Medulla oblongata (tissue), 1 donor: ENCODE measurements at regions not wholly inside any gene's neighbourhood (a gene's known extent, or its start where the extent isn't known, plus 50 kb on each side); places are given as distances from the start of the nearest gene placed in this dataset.
"Not testable (repeated sequence)": the region's sequence is repeated elsewhere in the genome, so short reads cannot be mapped to it uniquely, and the experiment has no call there.

ENCODE experiments used
- DNase-seq: peaks from one replicate; pipeline ENCODE4 v3.0.0-alpha.2; 2015; ENCODE audit errors: extremely low spot score

DNA sequence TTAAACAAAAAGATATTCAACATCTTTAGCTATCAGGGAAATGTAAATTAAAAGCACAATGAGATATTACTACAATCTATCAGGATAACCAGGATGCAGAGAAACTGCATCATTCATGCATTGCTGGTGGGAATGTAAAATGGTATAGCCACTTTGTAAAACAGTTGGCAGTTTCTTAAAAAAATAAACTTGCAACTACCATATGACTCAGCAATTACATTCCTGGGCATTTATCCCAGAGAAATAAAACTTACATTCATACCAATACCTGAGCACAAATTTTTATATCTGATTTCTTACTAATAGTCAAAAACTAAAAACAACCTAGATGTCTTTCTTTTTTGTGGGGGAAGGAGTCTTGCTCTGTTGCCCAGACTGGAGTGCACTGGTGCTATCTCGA is 190.3 kb upstream of the TAB2 start:
- DNase-seq: no peak

DNA sequence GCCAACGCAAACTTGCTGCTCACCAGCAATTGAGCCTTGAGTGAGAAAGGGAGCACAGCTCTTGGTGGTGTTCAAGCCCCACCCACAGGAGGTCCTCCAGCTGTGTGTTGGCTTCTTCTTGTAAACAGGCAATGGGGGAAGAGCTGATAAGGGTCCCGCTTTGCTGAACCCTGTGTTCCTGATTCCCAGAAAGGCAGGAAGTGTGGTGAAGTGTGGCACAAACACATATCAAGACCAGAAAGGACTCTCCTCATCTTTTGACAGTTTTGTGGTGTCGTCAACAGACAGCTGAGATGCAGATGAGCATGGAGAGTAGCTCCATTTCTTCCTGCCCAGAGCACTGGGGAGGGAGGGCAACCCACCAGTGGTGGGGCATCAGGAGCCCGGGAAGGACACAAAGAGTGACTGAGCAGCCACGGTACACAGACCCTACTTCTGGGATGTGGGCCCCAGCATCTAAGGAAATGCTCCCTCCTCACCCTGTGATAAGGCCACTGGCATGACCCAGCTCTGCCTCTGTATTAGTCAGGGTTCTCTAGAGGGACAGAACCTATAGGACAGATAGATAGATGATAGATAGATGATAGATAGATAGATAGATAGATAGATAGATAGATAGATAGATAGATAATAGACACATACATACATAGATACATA is 188.9 kb upstream of the TAB2 start:
- DNase-seq: no peak

DNA sequence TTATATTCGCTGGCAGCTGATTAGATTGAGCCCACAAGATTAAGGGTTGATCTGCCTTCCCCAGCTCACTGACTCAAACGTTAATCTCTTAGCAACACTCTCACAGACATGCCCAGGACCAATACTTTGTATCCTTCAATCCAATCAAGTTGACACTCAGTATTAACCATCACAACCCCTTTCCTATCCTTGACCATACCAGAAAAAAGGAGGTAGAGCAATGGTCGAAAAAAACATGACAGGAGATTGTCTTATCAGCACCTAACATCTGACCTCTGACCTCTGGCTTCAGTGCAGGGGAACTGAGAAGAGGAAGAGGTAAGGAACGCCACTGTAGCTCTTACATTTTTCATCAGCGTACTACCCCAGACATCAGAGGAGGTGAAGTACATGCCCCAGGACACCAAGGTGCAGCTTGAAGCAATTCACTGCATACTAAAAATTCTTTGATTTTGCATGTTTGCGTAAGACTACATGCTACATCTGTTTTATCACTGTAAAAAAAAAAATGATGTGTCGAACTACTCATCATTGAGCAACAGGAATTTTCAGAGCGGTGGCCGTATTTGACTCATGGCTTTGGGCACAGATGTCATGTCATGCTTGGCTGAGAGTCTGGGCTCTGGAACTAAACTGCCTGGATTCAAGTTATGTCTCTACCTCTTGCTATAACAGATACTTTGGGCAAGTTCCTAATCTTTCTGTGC is 188.0 kb upstream of the TAB2 start:
- DNase-seq: no peak

DNA sequence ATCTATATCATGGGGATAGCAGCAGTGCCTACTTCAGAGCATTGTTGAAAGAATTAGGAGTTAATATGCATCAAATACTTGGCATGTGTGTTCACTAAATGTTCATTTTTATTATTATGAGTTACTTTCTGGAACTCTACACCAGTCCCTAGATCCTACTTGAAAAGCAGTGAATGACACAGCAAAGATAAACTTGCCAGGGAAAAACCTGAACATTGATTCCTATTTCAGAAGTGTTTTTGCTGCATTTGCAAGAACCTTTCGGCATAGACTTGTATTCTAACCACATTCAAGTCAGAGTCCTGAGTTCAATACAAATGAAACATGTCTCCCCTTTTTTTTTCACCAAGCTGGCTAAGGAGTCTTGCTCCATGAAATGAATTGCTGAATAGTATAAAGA is 187.4 kb upstream of the TAB2 start:
- no peak for DNase-seq

DNA sequence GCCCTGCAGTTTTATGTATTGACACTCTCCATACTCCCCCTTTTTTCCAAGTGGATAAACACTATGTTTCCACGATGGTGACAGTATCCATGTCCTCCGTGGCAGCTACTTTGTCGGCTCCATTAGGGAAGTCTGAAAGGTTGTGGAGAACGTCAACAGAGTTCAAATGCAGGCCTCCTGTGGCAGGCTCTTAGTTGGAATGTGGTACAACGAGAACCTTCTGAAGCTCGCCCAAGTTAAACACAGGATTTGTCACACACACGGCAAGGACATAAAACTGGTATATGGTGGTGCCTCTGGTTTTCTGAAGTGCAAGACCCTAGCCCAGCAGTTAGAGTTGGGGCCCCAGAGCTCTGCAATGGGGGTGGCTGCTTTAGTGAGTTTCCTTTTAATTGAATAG is 187.0 kb upstream of the TAB2 start:
- DNase-seq: no peak

DNA sequence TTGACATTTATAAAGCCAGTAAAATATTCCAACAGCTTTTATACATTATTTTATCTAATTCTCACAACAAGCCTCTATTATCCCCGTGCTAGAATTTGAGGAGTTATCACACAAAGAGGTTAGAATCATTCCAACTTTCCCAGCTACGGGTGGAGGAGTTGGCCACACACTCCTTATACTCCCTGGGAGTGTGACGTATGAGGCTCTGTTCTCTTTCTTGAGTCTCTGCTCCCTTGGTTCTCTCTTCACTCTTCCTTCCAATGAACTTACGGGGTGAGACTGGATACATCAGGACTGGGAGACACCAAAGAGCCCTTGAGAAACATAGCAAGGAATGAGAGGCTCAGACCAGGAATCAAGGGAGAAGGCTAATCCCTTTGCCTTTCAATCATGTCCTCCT is 185.6 kb upstream of the TAB2 start:
- no peak for DNase-seq

DNA sequence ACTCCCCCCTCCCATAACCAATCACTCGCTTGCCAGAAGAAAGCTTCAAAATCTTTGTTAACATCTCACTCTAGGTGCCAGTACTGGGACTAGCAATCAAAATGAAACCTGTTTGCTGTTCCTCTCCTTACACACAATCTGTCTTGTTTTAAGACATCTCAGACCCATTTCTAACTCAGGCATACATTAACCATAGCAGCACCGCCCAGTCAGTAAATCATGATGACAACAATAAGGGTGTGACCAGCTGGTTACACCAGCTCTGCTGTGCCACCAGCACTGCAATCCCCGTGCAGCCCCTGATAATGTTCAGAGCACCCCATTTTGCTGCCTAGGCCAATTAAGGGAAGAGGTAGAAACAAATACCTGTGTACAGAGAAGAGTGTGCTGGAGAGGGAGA is 185.2 kb upstream of the TAB2 start:
- DNase-seq: no peak

DNA sequence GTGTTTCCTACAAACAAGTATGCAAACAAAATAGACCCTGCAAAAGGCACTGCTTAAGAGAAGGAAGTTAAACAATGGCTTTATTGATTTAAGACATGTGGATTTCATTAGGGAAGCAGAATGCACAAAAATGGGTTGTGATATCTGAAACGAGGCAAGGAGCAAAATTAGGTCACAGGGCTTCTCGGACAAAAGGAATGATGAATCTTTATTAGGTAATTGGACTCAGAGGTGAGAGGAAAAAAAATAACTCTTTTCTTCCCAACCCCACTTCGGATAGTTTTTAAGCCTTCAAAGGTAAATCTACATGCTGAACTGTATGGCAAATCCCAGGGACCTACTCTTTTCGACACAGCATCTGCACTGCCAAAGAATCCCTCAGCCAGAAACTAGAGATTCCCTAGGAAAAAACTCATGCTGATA is 183.0 kb upstream of the TAB2 start:
- no peak for DNase-seq

DNA sequence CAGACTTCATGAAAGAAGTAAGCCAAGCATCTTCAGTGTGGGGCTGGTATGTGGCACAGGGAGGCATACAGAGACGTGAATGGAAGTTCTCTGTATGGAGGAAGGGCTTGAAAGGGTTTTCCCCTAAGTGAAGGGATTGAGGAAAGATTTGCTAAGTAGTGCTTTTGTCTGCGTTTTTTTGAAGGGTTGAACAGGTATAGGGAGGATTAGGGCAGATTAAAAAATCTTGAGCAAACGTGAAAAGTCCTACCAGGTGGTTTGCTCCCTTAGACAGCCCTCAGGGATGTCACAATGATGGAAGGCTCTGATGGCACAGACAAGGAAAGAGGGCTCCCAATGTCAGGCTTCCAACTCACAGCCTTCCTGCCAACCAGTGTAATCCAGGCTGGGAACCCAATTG is 181.7 kb upstream of the TAB2 start:
- DNase-seq: no peak

DNA sequence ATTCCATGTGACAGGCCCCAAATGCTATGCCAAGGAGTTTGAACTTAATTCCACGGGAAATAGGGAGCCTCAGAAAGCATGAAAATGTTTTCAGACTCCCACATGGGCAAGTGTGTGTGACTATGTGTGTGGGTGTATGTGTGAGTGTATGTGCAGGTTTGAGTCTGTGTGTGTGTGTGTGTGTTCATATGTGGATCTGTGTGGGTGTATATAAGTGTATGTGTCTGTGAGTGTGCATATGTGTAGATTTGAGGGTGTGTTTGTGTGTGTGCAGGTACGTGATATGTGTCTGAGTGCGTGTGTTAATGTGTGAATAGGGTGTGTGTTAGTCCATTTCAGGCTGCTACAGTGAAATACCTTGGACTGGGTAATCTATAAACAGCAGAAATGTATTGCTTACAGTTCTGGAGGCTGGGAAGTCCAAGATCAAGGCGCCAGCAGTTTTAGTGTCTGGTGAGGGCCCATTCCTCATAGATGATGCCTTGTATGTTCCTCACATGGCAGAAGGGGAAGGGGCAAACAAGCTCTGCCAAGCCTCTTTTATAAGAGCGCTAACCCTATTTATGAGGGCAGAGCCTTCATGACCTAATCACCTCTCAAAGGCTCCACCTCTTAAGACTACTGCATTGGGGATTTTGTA is 181.1 kb upstream of the TAB2 start:
- no peak for DNase-seq

DNA sequence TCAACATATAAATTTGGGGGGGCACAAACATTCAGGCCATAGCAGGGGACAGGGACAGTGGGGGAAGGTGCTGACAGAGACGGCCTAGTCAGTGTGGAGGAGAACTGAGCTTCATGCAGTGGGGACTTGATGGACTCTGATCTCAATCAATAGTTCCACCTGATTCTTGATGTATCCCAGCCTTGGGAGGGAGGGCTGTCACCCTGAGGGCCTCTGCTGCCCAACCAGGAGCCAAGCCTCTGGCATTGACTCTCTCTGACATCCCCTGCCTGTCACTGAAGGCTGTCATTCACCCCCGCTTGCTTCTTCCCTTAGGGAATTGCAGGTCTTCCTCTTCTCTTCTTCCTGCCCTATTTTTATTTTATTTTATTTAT is 180.6 kb upstream of the TAB2 start:
- DNase-seq: no peak

DNA sequence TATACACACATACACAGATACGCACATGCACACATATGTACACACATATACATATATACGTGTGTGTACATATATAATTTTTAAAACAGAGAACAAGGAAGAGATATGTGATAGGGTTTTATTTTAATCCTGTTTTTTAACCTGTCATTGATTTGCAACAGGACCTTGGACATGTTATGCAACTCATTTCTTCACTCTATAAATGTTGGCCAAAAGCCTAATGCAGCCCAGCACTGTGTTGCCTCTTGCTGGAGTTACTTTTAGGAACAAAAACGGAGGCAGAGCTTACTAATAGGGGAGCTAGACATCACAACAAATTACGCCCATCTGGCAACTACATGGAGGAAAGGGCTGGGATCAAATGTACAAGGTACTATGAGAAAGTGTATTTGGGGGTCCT is 179.9 kb upstream of the TAB2 start:
- DNase-seq: no peak

DNA sequence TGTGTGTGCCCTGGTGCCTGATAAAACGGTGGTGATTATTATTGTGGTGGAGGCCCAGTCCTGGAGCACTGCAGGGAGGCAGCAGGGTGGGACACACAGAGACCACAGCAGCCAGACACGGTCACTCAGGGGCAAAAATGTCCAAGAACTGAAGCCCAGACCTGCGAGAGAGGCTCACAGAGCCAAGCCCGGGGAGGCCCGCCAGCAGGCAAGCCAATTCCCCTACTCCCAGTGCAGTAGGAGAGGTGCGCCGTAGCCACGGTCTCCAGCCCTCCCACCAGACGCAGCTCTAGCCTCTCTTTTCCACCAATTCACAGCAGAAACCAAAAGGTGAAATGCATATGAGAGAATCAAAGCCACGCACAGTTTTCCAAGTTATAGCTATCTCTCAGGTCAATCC is 179.4 kb upstream of the TAB2 start:
- no peak for DNase-seq

DNA sequence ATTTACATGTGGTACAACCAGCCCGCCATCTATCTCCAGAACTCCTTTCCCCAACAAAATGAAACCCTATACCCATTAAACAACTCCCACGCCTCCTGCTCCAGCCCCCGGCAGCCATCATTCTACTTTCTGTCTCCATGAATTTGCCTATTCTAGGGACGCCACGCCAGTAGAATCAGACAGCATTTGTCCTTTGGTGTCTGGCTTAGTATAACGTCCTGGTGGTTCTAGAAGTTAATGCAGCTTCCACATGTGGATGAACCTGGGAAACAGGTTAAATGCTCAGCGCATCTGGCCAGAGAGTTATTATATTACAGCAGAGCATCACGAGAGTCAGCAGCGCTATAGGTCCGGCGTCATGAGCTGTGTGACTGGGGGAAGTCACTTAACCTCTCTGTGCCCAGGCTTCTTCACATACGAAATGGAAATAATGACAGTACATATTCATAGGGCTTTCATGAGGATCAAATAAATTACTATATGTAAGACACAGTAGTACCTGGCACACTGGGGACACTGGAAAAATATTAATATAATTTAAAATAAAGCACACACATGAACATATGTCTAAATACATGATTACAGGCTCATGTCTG is 178.7 kb upstream of the TAB2 start:
- DNase-seq: no peak

DNA sequence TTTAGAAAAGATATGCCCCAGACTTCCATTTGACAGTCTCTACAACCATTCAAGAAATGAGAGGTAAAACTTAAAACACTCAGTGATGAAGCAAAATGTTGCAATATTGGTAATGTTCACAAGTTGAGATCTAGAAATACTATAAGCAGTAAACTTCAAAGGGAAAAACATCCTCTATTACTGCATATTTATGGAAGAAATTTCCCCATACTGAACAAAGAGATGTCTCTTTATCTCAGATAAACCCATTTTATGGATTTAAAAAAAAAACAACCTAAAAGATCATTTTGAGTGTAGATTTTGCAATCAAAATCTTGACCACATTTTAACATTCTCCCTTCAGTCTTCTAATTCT is 177.8 kb upstream of the TAB2 start:
- DNase-seq: no peak

DNA sequence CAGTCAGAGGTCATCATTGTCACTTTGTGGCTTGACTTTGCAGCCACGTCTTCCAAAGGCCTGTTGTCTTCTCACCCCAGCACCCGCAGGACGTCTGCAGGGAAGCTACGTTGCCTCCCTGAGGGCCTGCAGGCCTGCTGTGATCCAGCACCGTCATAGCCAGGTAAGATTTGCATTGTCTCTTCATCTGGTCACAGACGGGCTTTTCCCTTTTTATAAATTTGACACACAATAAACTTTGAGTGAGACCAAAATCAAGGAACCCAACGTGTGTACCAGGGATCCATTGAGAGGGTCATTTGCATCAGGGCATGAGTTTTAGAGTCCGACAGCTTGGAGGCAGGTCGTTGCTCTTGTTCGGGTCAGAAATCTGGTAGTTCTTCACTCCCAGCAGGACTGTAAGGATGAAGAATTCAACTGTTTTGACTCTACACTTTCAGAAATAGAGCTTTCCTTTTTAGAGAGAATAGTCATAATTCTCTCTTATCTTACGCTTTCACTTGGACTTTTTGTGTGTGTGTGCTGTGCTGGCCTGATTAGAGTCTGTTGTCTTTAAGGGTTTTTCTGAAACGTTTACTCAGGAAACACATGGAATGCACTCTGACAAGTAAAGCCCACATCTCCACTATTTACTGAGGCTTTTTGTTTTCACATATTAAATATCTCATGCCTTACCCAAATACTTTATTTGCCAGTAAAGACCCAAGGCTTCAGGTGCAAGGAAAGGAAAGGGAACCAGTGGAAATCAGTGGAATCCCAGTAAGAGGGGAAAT is 177.2 kb upstream of the TAB2 start:
- DNase-seq: no peak

DNA sequence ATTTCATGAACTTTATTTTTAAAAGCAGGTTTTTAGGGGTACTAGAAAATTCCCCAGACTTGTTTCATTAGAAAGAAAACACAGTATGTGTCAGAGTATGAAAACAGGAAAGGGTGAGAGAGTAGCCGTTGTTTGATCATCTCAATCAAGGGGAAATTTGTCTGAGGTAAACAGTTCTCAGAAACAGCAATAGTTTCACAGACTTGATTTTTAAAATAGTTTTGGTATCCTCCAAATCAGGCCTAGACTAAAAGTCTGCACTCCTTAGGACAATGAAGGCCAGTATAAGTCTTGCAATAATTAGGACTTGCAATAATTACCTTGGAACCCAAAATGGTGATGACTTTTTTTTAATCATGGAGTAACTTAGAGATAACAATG is 176.6 kb upstream of the TAB2 start:
- no peak for DNase-seq

DNA sequence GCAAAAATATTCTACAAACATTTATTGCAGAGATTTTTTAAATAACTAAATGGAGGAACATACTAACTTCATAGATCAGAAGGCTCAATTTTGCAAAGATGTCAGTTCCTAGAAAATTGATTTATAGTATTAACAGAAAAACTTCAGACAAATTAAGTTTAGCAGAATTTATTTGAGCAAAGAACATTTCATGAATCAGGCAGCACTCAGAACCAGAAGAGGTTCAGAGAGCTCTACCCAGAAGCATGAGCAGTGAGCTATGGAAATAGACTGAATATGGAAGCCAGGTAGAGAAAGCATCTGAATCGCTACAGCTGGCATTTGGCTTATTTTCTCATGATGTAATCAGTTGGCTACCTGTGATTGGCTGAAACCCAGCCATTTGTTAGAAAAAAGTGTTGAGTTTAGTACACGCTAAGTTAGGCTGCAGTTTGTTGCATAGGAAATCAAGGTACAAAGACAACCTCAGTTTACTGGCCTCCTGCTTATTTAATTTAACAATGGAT is 174.5 kb upstream of the TAB2 start:
- no peak for DNase-seq

DNA sequence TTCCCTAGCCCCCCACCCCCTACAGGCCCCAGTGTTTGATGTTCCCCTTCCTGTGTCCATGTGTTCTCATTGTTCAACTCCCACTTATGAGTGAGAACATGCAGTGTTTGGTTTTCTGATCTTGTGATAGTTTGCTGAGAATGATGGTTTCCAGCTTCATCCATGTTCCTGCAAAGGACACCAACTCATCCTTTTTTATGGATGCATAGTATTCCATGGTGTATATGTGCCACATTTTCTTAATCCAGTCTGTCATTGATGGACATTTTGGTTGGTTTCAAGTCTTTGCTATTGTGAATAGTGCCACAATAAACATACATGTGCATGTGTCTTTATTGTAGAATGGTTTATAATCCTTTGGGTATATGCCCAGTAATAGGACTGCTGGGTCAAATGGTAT is 171.7 kb upstream of the TAB2 start:
- not testable (repeated sequence) for DNase-seq

DNA sequence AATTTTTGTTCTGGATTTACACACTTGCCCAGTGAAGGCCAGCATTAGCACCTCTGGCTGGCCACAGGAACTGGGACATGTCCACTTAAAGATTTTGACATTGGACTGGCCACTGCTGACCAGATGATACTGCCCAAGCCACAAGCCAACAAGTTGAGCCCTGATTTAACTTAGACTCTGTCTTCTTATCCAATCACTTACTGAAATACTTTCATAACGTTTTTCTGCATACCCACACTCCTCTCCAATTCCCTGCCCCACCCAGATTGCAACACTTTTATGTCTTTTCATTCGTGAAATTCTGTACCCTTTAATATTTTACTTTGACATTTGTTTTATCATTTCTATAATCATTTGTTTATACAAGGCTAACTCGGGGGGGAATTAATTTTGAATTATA is 170.3 kb upstream of the TAB2 start:
- DNase-seq: no peak

DNA sequence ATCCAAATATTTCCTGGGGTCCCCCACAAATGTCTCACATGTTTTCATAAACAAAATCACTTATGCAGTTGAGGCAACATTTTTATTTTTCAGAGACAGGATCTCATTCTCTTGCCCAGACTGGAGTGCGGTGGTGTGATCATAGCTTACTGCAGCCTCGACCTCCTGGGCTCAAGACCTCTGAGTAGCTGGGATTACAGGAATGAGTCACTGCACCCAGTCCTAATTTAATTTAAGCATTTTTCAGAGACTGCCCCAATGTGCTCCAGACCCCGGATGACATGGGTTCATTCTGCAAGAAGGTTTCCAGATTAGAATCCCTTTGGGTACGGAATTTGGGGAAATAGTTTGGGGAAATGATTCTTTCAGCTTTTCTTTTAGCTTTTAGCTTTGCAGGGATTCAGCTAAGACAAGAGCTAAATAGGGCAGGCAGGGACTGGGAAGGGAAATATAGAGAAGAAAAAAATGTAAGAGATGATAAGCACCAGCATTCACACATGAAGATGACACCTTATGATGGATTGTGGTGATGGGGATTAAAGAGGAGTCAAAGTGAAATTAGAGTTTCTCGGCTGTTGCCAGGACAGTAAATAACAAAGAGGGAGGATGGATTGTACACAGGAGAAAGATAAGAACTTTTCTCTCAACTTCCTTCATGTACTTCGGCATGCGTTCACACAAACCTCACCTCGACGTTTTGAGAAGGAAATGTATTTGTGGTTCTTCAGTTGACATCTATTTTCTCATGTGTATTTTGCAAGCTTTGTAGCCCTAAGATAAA is 169.4 kb upstream of the TAB2 start:
- DNase-seq: no peak
